HG03558 (cell line): ENCODE measurements at regions not wholly inside any gene's neighbourhood (a gene's known extent, or its start where the extent isn't known, plus 50 kb on each side); places are given as distances from the start of the nearest gene placed in this dataset.

ENCODE experiments used
- ATAC-seq: cut with Tn5 transposase; IDR thresholded peaks from one replicate; pipeline ENCODE4 v1.9.1; 2021; ENCODE audit warnings: moderate number of reproducible peaks; ENCODE audit not compliant: unreplicated experiment; ENCODE audit errors: extremely low read depth

- ATAC-seq = no peak
Observed at GRCh38 chr5:124592891-124593290, 153.5 kb downstream of the ZNF608 start.

- no peak for ATAC-seq
Observed at GRCh38 chr5:124591583-124591982, 154.9 kb downstream of the ZNF608 start.

GRCh38 chr5:124590686-124591085, 155.8 kb downstream of the ZNF608 start:
- no peak for ATAC-seq

- no peak for ATAC-seq
Observed at GRCh38 chr5:124587280-124587679, 159.2 kb downstream of the ZNF608 start.

GRCh38 chr5:124584991-124585715, 161.3 kb downstream of the ZNF608 start:
- ATAC-seq = no peak

GRCh38 chr5:124583469-124584350, 162.7 kb downstream of the ZNF608 start:
- peak; percentile 100 for ATAC-seq

GRCh38 chr5:124582561-124582840, 163.9 kb downstream of the ZNF608 start:
- ATAC-seq = no peak

- ATAC-seq = no peak
Observed at GRCh38 chr5:124581738-124582560, 164.5 kb downstream of the ZNF608 start.

GRCh38 chr5:124580925-124581737, 165.3 kb downstream of the ZNF608 start:
- no peak for ATAC-seq

GRCh38 chr5:124580512-124580911, 165.9 kb downstream of the ZNF608 start:
- ATAC-seq = no peak

GRCh38 chr5:124576848-124577409, 169.5 kb downstream of the ZNF608 start:
- ATAC-seq = no peak

GRCh38 chr5:124575725-124576124, 170.7 kb downstream of the ZNF608 start:
- ATAC-seq = no peak

- no peak for ATAC-seq
Observed at GRCh38 chr5:124574521-124575436, 171.7 kb downstream of the ZNF608 start.

- ATAC-seq = no peak
Observed at GRCh38 chr5:124572971-124573370, 173.5 kb downstream of the ZNF608 start.

- ATAC-seq = no peak
Observed at GRCh38 chr5:124570285-124571035, 176.0 kb downstream of the ZNF608 start.

- no peak for ATAC-seq
Observed at GRCh38 chr5:124566875-124567450, 179.5 kb downstream of the ZNF608 start.

GRCh38 chr5:124561451-124561850, 185.0 kb downstream of the ZNF608 start:
- ATAC-seq = no peak

- no peak for ATAC-seq
Observed at GRCh38 chr5:124560370-124560769, 186.1 kb downstream of the ZNF608 start.
